Upper lobe of left lung (tissue), 6 donors: ENCODE measurements at regions not wholly inside any gene's neighbourhood (a gene's known extent, or its start where the extent isn't known, plus 50 kb on each side); places are given as distances from the start of the nearest gene placed in this dataset.
A peak's percentile ranks its signal among the peaks of the same experiment; 100 is the strongest.
"Not testable (repeated sequence)": the region's sequence is repeated elsewhere in the genome, so short reads cannot be mapped to it uniquely, and the experiment has no call there.

Source experiments
- ATAC-seq, 2 donors: fragments of 200-7000 bp; cut with Tn5 transposase; one replicate each; pipeline ENCODE4 v1.9.1; 2022; ENCODE audit warnings: mild to moderate bottlenecking in 2 of 2, moderate library complexity in 2 of 2; ENCODE audit not compliant: low FRiP score in 2 of 2
- DNase-seq, 2 donors: peaks; one replicate each; pipeline ENCODE4 v3.0.0-alpha.2; 2019 to 2020
- H3K27ac ChIP-seq, 4 donors: fragments of 200-600 bp; sonication (generic); one replicate each; pipeline ENCODE4 v1.5.1; 2016 to 2019
- H3K27me3 ChIP-seq, 4 donors: fragments of 200-600 bp; sonication (generic); one replicate each; pipeline ENCODE4 v1.5.1; 2017 to 2019
- H3K36me3 ChIP-seq, 4 donors: fragments of 200-600 bp; sonication (generic); one replicate each; pipeline ENCODE4 v1.5.1; 2016 to 2019
- H3K4me1 ChIP-seq, 4 donors: fragments of 200-600 bp; sonication (generic); one replicate each; pipeline ENCODE4 v1.5.1; 2018 to 2019
- H3K4me3 ChIP-seq, 4 donors: fragments of 200-600 bp; sonication (generic); one replicate each; pipeline ENCODE4 v1.5.1; 2017 to 2019; ENCODE audit warnings: mild to moderate bottlenecking in 2 of 4, moderate library complexity in 1 of 4
- H3K9me3 ChIP-seq, 4 donors: fragments of 200-600 bp; sonication (generic); one replicate each; pipeline ENCODE4 v1.5.1; 2018 to 2019
- CTCF ChIP-seq, 6 experiments: fragments of 450-650 bp in 4 of 6; fragments of 200-600 bp in 2 of 6; sonication (generic) in 2 of 6; IDR thresholded peaks; one replicate each; pipeline ENCODE4 v1.5.1; 2016 to 2019; ENCODE audit warnings: antibody characterized with exemption in 6 of 6
- EP300 ChIP-seq, 4 donors: sonication (generic); formaldehyde crosslinking; IDR thresholded peaks; one replicate each; pipeline ENCODE4 v1.5.1; 2017; ENCODE audit warnings: antibody characterized with exemption in 4 of 4, control low read depth in 2 of 4
- POLR2A ChIP-seq, 4 donors: fragments of 450-650 bp; IDR thresholded peaks; one replicate each; pipeline ENCODE4 v1.5.1; 2016 to 2017; ENCODE audit warnings: antibody characterized with exemption in 4 of 4, mild to moderate bottlenecking in 2 of 4
- POLR2AphosphoS5 ChIP-seq, 2 donors: sonication (generic); formaldehyde crosslinking; IDR thresholded peaks; one replicate each; pipeline ENCODE4 v1.5.1; 2017; ENCODE audit warnings: antibody characterized with exemption in 2 of 2
- whole genome bisulfite sequencing, 2 donors: methylation state at CpG; one replicate each; pipeline ENCODE4 v1.1.5; 2017 to 2018; 5-methylcytosine and 5-hydroxymethylcytosine counted together
- donor health status: DM: no; HTN: no; CAD: no; lungs with moderate emphysema.
- donor health status: DM: no; HTN: yes; CAD: no; lungs with severe emphysema.

GRCh38 chr12:67893022-67893580 is 96.1 kb upstream of the IFNG-AS1 start:
- Histone ChIP-seq H3K9me3 (no peaks in the 10 kb centered on the region), H3K36me3 (no peaks in the 10 kb centered on the region), H3K27me3 (no peaks in the 10 kb centered on the region), H3K4me3 (no peak overlapping the region), H3K4me1 (no peaks in the 10 kb centered on the region), H3K27ac (no peak overlapping the region)
- TF ChIP-seq EP300 (IDR thresholded peaks at IDR 0.05) (no peak), CTCF (IDR thresholded peaks at IDR 0.05) (no peak), POLR2AphosphoS5 (IDR thresholded peaks at IDR 0.05) (no peak), POLR2A (IDR thresholded peaks at IDR 0.05) (no peak)
- ATAC-seq = no peak
- DNase-seq = no peak
- WGBS, 2 donors = 66 to 77% methylated on average over 7 of the region's 7 CpGs

GRCh38 chr12:67900418-67900817 is 88.8 kb upstream of the IFNG-AS1 start:
- not testable (repeated sequence) for H3K4me3 ChIP-seq, H3K27ac ChIP-seq, H3K9me3 ChIP-seq, H3K36me3 ChIP-seq, H3K27me3 ChIP-seq, ATAC-seq, H3K4me1 ChIP-seq
- peak in 1 of 2 donors; percentile 22 for DNase-seq
- WGBS, 2 donors = 78 to 80% methylated on average over 13 of the region's 13 CpGs

DNA sequence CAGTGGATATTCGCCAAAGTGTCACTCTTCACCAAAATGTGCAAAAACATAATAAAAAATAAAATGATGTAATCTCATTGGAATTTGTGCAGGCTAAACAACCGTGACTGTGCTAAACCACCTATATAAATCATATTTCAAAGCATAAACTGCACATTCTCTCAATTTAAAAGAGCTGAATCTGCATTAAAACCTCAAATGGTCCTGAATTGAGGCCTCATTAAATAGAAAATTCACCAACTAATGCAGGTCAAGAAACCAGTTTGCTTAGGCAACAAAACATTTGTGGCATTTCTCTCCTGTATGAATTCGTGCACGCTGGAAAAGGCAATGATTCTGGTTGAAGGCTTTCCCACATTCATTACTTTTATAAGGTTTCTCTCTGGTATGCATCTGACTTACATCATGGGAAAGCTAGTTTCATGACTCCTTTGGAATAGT is 80.1 kb upstream of the IFNG-AS1 start:
- ATAC-seq = no peak
- TF ChIP-seq EP300 (IDR thresholded peaks at IDR 0.05) (no peak), CTCF (IDR thresholded peaks at IDR 0.05) (no peak), POLR2A (IDR thresholded peaks at IDR 0.05) (no peak), POLR2AphosphoS5 (IDR thresholded peaks at IDR 0.05) (no peak)
- WGBS, 2 donors = 82 to 90% methylated on average over 4 of the region's 4 CpGs

DNA sequence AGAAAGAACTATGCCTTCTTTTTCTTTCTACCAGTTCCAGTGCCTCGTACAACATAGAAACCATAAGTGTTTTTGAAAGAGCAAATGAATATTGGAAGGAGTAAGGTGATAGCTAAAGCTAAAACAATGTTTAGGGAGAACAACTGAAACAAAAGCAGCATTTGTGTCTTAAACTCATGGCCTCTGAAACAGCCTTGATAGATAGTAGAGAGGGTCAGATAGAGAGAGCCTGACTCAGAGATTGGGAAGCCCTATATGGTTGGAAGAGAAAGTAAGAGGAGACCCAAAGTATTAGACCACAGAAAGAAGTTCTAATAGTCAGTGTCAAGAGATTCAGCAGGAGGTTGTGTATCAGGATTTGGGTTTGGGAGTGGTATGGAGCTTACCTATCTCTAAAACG is 79.6 kb upstream of the IFNG-AS1 start:
- H3K36me3 ChIP-seq = no peaks in the 10 kb centered on the region
- H3K4me1 ChIP-seq = no peaks in the 10 kb centered on the region
- H3K27ac ChIP-seq = no peak overlapping the region
- no peaks in the 10 kb centered on the region for H3K27me3 ChIP-seq
- no peak for DNase-seq
- WGBS, 2 donors = 81 to 85% methylated on average over 2 of the region's 2 CpGs
- no peak for ATAC-seq
- peaks cover 0 to 4% (median 0%) of the 10 kb centered on the region in 4 donors for H3K9me3 ChIP-seq
- no peak overlapping the region for H3K4me3 ChIP-seq
- TF ChIP-seq EP300 (IDR thresholded peaks at IDR 0.05) (no peak), POLR2A (IDR thresholded peaks at IDR 0.05) (no peak), POLR2AphosphoS5 (IDR thresholded peaks at IDR 0.05) (no peak), CTCF (IDR thresholded peaks at IDR 0.05) (no peak)

More for the DNA sequence above, 80.1 kb upstream of the IFNG-AS1 start:
- Histone ChIP-seq H3K36me3 (no peaks in the 10 kb centered on the region), H3K4me3 (no peak overlapping the region), H3K4me1 (no peaks in the 10 kb centered on the region), H3K9me3 (peaks cover 0 to 4% (median 0%) of the 10 kb centered on the region in 4 donors), H3K27me3 (no peaks in the 10 kb centered on the region), H3K27ac (no peak overlapping the region)
- no peak for DNase-seq

DNA sequence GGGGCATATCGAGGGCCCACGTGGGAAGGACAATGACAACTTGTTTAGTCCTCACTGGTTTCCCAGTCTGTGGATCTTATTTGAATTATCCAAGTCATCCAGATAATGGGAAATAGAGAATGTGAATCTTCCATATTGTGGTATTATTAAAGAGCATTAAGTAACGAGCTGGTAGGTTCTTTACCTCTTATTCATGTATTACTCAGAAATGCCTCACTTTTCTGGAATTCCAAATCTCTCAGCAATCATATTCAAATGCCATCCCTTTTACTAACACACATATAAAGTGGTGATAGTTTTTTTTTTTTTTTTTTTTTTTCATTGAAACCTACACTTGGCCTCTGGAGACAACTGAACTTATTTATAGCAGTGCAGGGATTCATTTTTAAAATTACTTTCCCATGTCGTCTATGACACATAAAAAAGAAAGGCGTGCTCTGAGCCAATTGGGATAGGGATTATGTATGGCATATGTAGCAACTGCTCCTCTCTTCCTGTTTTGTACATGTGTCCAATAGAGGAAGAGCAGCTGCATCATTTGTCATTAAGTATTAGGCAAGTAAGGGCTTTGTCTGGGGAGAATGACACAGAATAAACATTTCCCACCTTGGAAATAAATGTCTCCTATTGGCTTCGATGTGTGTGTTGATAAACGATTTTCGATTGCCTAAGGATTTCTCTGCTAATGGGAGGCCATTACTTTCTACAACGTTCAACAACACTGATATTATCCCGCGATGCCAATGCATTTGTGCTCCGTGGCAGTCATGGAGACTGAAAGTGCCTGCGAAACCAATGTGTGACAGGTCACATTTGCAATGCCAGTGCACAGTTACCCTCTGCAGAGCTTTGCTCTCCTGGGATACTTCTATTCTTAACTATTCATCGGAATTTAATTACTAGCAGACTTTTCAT is 78.6 kb upstream of the IFNG-AS1 start:
- 66 to 71% methylated on average over 13 to 14 of the region's 14 CpGs for WGBS, 2 donors
- DNase-seq (no peak), ATAC-seq (no peak)
- Histone ChIP-seq H3K4me1 (no peaks in the 10 kb centered on the region), H3K4me3 (no peak overlapping the region), H3K27me3 (no peaks in the 10 kb centered on the region), H3K27ac (no peak overlapping the region), H3K36me3 (no peaks in the 10 kb centered on the region), H3K9me3 (peaks cover 0 to 4% (median 0%) of the 10 kb centered on the region in 4 donors)
- TF ChIP-seq EP300 (IDR thresholded peaks at IDR 0.05) (no peak), POLR2AphosphoS5 (IDR thresholded peaks at IDR 0.05) (no peak), CTCF (IDR thresholded peaks at IDR 0.05) (no peak), POLR2A (IDR thresholded peaks at IDR 0.05) (no peak)
